ENCODE measurements at regions not wholly inside any gene's neighbourhood (a gene's known extent, or its start where the extent isn't known, plus 50 kb on each side); places are given as distances from the start of the nearest gene placed in this dataset.
"Not testable (repeated sequence)": the region's sequence is repeated elsewhere in the genome, so short reads cannot be mapped to it uniquely, and the experiment has no call there.

DNA sequence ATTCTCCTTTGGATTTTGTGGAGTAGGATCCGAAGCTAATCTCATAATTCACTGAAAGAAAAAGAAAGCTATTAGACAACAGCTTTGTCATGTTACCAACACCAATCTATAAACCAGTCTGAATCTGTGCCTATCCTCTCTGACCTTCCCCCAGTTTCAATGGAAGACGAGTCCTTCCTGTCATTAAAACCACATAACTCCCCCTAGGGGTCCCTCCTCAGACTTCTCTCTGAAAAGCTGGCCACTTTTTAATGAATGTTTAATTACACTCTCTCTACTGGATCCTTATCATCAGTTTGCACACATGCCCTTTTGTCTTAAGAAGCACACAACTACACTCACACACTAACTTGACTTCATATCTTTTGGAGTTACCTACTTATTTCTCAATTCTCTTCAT is 98.0 kb upstream of the TSLP start:
- DNase-seq (ENCODE audit: low spot score): no peak
- TF ChIP-seq, protein P1, sequence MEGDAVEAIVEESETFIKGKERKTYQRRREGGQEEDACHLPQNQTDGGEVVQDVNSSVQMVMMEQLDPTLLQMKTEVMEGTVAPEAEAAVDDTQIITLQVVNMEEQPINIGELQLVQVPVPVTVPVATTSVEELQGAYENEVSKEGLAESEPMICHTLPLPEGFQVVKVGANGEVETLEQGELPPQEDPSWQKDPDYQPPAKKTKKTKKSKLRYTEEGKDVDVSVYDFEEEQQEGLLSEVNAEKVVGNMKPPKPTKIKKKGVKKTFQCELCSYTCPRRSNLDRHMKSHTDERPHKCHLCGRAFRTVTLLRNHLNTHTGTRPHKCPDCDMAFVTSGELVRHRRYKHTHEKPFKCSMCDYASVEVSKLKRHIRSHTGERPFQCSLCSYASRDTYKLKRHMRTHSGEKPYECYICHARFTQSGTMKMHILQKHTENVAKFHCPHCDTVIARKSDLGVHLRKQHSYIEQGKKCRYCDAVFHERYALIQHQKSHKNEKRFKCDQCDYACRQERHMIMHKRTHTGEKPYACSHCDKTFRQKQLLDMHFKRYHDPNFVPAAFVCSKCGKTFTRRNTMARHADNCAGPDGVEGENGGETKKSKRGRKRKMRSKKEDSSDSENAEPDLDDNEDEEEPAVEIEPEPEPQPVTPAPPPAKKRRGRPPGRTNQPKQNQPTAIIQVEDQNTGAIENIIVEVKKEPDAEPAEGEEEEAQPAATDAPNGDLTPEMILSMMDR (IDR thresholded peaks at IDR 0.05; ENCODE audit: extremely low read depth, missing control alignments): no peak

DNA sequence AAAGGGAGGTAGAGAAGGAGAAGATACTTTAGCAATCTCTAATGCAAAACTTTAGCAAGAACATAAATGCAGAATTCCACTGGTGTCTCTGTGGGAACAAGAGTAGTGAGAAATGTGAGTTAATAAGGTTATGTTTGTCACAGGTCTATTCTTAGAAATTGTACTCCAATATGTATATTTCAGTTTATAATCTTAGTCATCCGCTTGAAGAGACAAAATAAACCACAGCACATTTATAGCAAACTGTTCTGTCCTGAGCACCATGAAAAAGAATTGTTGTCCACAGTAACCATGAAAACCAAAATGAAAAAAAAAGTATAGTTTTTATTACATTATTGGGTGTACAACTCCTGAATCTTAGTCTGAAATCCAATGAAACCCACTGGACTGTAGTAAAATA is 93.6 kb upstream of the TSLP start:
- TF ChIP-seq, protein P1 (IDR thresholded peaks at IDR 0.05; ENCODE audit: extremely low read depth, missing control alignments): no peak
- no peak for DNase-seq (ENCODE audit: low spot score)

DNA sequence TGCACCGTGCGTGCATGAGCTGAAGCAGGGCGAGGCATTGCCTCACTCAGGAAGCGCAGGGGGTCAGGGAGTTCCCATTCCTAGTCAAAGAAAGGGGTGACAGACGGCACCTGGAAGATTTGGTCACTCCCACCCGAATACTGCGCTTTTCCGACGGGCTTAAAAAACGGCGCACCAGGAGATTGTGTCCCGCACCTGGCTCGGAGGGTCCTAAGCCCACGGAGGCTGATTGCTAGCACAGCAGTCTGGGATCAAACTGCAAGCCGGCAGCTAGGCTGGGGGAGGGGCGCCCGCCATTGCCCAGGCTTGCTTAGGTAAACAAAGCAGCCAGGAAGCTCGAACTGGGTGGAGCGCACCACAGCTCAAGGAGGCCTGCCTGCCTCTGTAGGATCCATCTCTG is 85.6 kb upstream of the TSLP start:
- DNase-seq (ENCODE audit: low spot score): not testable (repeated sequence)

GRCh38 chr5:110987573-110987972 is 83.9 kb upstream of the TSLP start:
- not testable (repeated sequence) for DNase-seq (ENCODE audit: low spot score)

- DNase-seq (ENCODE audit: low spot score): no peak
These were observed 74.8 kb upstream of the TSLP start for GRCh38 chr5:110996742-110997141.

GRCh38 chr5:111002036-111002435 is 69.5 kb upstream of the TSLP start:
- DNase-seq (ENCODE audit: low spot score): no peak

More at GRCh38 chr5:110996742-110997141, 74.8 kb upstream of the TSLP start:
- TF ChIP-seq, protein P1 (IDR thresholded peaks at IDR 0.05; ENCODE audit: extremely low read depth, missing control alignments): no peak

DNA sequence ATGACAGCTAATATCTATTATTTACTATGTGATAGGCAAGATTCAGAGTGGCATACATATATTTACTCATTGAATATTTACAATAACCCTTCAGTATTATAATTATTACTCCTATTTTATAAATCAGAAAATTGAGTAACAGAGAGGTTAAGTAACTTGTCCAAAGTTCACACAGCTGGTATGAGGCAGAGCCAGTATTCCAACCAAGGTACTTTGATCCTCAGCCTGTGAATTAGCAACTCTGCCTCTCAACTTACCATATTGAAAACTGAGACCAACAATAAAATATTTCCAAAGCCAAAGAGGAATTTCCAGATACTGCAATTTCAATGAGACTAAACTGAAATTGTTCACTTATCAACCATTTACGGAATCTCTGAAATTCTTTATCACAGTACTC is 67.9 kb upstream of the TSLP start:
- no peak for DNase-seq (ENCODE audit: low spot score)
- TF ChIP-seq, protein P1 (IDR thresholded peaks at IDR 0.05; ENCODE audit: extremely low read depth, missing control alignments): no peak

More at GRCh38 chr5:111002036-111002435, 69.5 kb upstream of the TSLP start:
- TF ChIP-seq, protein P1 (IDR thresholded peaks at IDR 0.05; ENCODE audit: extremely low read depth, missing control alignments): no peak

- no peak for DNase-seq (ENCODE audit: low spot score)
- TF ChIP-seq, protein P1 (IDR thresholded peaks at IDR 0.05; ENCODE audit: extremely low read depth, missing control alignments): no peak
These were observed 67.2 kb upstream of the TSLP start for GRCh38 chr5:111004291-111004690.

GRCh38 chr5:111010783-111011182 is 60.7 kb upstream of the TSLP start:
- TF ChIP-seq, protein P1 (IDR thresholded peaks at IDR 0.05; ENCODE audit: extremely low read depth, missing control alignments): no peak

More at GRCh38 chr5:111010783-111011182, 60.7 kb upstream of the TSLP start:
- DNase-seq (ENCODE audit: low spot score): no peak

All from GM20000 (cell line).